ENCODE measurements at regions not wholly inside any gene's neighbourhood (a gene's known extent, or its start where the extent isn't known, plus 50 kb on each side); places are given as distances from the start of the nearest gene placed in this dataset.

GRCh38 chr4:17398805-17399204, 113.1 kb downstream of the QDPR start:
- no peak overlapping the region for H3K4me3 ChIP-seq (ENCODE audit: low read depth, low read length)
- no peak for TF ChIP-seq CTCF (IDR thresholded peaks at IDR 0.05; ENCODE audit: insufficient read depth, low read length)
- DNase-seq (ENCODE audit: low read depth), result no peak

GRCh38 chr4:17398035-17398434, 113.9 kb downstream of the QDPR start:
- DNase-seq (ENCODE audit: low read depth), result no peak
- TF ChIP-seq CTCF (IDR thresholded peaks at IDR 0.05; ENCODE audit: insufficient read depth, low read length), result no peak
- no peak overlapping the region for H3K4me3 ChIP-seq (ENCODE audit: low read depth, low read length)

- no peak overlapping the region for H3K4me3 ChIP-seq (ENCODE audit: low read depth, low read length)
- DNase-seq (ENCODE audit: low read depth), result peak; percentile 3
- no peak for TF ChIP-seq CTCF (IDR thresholded peaks at IDR 0.05; ENCODE audit: insufficient read depth, low read length)
Measured at GRCh38 chr4:17397611-17398010, 114.3 kb downstream of the QDPR start.

- TF ChIP-seq CTCF (IDR thresholded peaks at IDR 0.05; ENCODE audit: insufficient read depth, low read length), result no peak
- peak; percentile 47 for DNase-seq (ENCODE audit: low read depth)
- H3K4me3 ChIP-seq (ENCODE audit: low read depth, low read length), result no peak overlapping the region
Measured at GRCh38 chr4:17385403-17385802, 126.5 kb downstream of the QDPR start.

- DNase-seq (ENCODE audit: low read depth), result no peak
- TF ChIP-seq CTCF (IDR thresholded peaks at IDR 0.05; ENCODE audit: insufficient read depth, low read length), result no peak
- H3K4me3 ChIP-seq (ENCODE audit: low read depth, low read length), result no peak overlapping the region
Measured at GRCh38 chr4:17380347-17380746, 131.5 kb downstream of the QDPR start.

- no peak overlapping the region for H3K4me3 ChIP-seq (ENCODE audit: low read depth, low read length)
- TF ChIP-seq CTCF (IDR thresholded peaks at IDR 0.05; ENCODE audit: insufficient read depth, low read length), result no peak
- DNase-seq (ENCODE audit: low read depth), result peak; percentile 78
Measured at GRCh38 chr4:17376205-17376604, 135.7 kb downstream of the QDPR start.

GRCh38 chr4:17373666-17374065, 138.2 kb downstream of the QDPR start:
- DNase-seq (ENCODE audit: low read depth), result no peak
- no peak for TF ChIP-seq CTCF (IDR thresholded peaks at IDR 0.05; ENCODE audit: insufficient read depth, low read length)

More at GRCh38 chr4:17373666-17374065, 138.2 kb downstream of the QDPR start:
- H3K4me3 ChIP-seq (ENCODE audit: low read depth, low read length), result no peak overlapping the region
